H9 (cell line): ENCODE measurements at regions not wholly inside any gene's neighbourhood (a gene's known extent, or its start where the extent isn't known, plus 50 kb on each side); places are given as distances from the start of the nearest gene placed in this dataset.

Source experiments
- DNase-seq: peaks from one replicate; pipeline ENCODE4 v3.0.0-alpha.2; 2017
- H2AFZ ChIP-seq: one replicate; pipeline ENCODE4 v1.6.1; 2013; ENCODE audit warnings: mild to moderate bottlenecking, low read length, control low read depth, moderate library complexity
- H2AK5ac ChIP-seq: 2 replicates; pipeline ENCODE4 v1.6.1; 2013; ENCODE audit warnings: low read length, control low read depth, mixed read lengths; ENCODE audit not compliant: insufficient read length
- H2BK120ac ChIP-seq: one replicate; pipeline ENCODE4 v1.6.1; 2013; ENCODE audit warnings: low read depth, mild to moderate bottlenecking, low read length, control low read depth, inconsistent platforms; ENCODE audit not compliant: poor library complexity, severe bottlenecking
- H2BK12ac ChIP-seq: 2 replicates; pipeline ENCODE4 v1.6.1; 2013; ENCODE audit warnings: low read length, control low read depth, mixed read lengths, low read depth; ENCODE audit not compliant: insufficient read length
- H2BK15ac ChIP-seq: 2 replicates; pipeline ENCODE4 v1.6.1; 2013; ENCODE audit warnings: low read depth, low read length, control low read depth
- H2BK20ac ChIP-seq: one replicate; pipeline ENCODE4 v1.6.1; 2013; ENCODE audit warnings: low read depth, mild to moderate bottlenecking, low read length, control low read depth, inconsistent platforms; ENCODE audit not compliant: poor library complexity, severe bottlenecking
- H2BK5ac ChIP-seq: 2 replicates; pipeline ENCODE4 v1.6.1; 2013; ENCODE audit warnings: low read length, control low read depth, mixed read lengths; ENCODE audit not compliant: insufficient read length
- H3K14ac ChIP-seq: 2 replicates; pipeline ENCODE4 v1.6.1; 2013; ENCODE audit warnings: low read length, control low read depth; ENCODE audit not compliant: insufficient read depth
- H3K18ac ChIP-seq: 2 replicates; pipeline ENCODE4 v1.6.1; 2013; ENCODE audit warnings: low read depth, mild to moderate bottlenecking, mixed read lengths, low read length, control low read depth; ENCODE audit not compliant: insufficient read length
- H3K23ac ChIP-seq: 2 replicates; pipeline ENCODE4 v1.6.1; 2013; ENCODE audit warnings: low read length, control low read depth, mixed read lengths, low read depth; ENCODE audit not compliant: insufficient read length
- H3K23me2 ChIP-seq: 2 replicates; pipeline ENCODE4 v1.6.1; 2013; ENCODE audit warnings: low read depth, mild to moderate bottlenecking, mixed read lengths, low read length, control low read depth; ENCODE audit not compliant: insufficient read length, poor library complexity, severe bottlenecking
- H3K27ac ChIP-seq: 2 replicates; pipeline ENCODE4 v1.5.1; 2013; ENCODE audit warnings: low read length, control low read depth, mixed read lengths, low read depth; ENCODE audit not compliant: insufficient read length
- H3K27me3 ChIP-seq: 2 replicates; pipeline ENCODE4 v1.6.1; 2013; ENCODE audit warnings: low read length, control low read depth, inconsistent platforms; ENCODE audit not compliant: insufficient read depth
- H3K4ac ChIP-seq: 2 replicates; pipeline ENCODE4 v1.6.1; 2013; ENCODE audit warnings: low read depth, mild to moderate bottlenecking, control low read depth, inconsistent platforms, low read length, moderate library complexity
- H3K4me1 ChIP-seq: 2 replicates; pipeline ENCODE4 v1.6.1; 2013; ENCODE audit warnings: low read length, control low read depth, inconsistent platforms; ENCODE audit not compliant: insufficient read depth
- H3K4me2 ChIP-seq: 2 replicates; pipeline ENCODE4 v1.6.1; 2013; ENCODE audit warnings: low read length, control low read depth, mixed read lengths; ENCODE audit not compliant: insufficient read length, insufficient read depth
- H3K56ac ChIP-seq: 2 replicates; pipeline ENCODE4 v1.6.1; 2013; ENCODE audit warnings: low read depth, mild to moderate bottlenecking, mixed read lengths, low read length, control low read depth; ENCODE audit not compliant: insufficient read length
- H3K79me1 ChIP-seq: 2 replicates; pipeline ENCODE4 v1.6.1; 2013; ENCODE audit warnings: low read depth, mild to moderate bottlenecking, moderate library complexity, low read length, control low read depth, inconsistent platforms; ENCODE audit not compliant: insufficient read depth, poor library complexity, severe bottlenecking
- H3K79me2 ChIP-seq: 2 replicates; pipeline ENCODE4 v1.6.1; 2013; ENCODE audit warnings: low read length, control low read depth, inconsistent platforms; ENCODE audit not compliant: insufficient read depth
- H3K9ac ChIP-seq: 2 replicates; pipeline ENCODE4 v1.6.1; 2013; ENCODE audit warnings: low read length, control low read depth, mixed read lengths; ENCODE audit not compliant: insufficient read length; ENCODE audit errors: extremely low read depth
- H3K9me3 ChIP-seq: one replicate; pipeline ENCODE4 v1.6.1; 2013; ENCODE audit warnings: low read depth, low read length, inconsistent platforms; ENCODE audit not compliant: control insufficient read depth
- H3T11ph ChIP-seq: one replicate; pipeline ENCODE4 v1.6.1; 2013; ENCODE audit warnings: mild to moderate bottlenecking, low read length, control low read depth, inconsistent platforms
- H4K20me1 ChIP-seq: one replicate; pipeline ENCODE4 v1.6.1; 2013; ENCODE audit not compliant: control insufficient read depth, insufficient read length, insufficient read depth
- H4K5ac ChIP-seq: 2 replicates; pipeline ENCODE4 v1.6.1; 2013; ENCODE audit warnings: low read depth, mild to moderate bottlenecking, mixed read lengths, low read length, control low read depth; ENCODE audit not compliant: insufficient read length
- H4K8ac ChIP-seq: replicated peaks from 2 replicates; pipeline ENCODE4 v1.6.1; 2013; ENCODE audit warnings: low read length, control low read depth, mixed read lengths, low read depth; ENCODE audit not compliant: insufficient read length
- H4K91ac ChIP-seq: 2 replicates; pipeline ENCODE4 v1.6.1; 2013; ENCODE audit warnings: low read depth, mild to moderate bottlenecking, moderate library complexity, mixed read lengths, low read length, control low read depth; ENCODE audit not compliant: insufficient read length
- H3K27ac Mint-ChIP-seq, 3 experiments: 2 replicates in 2 of 3; 3 replicates in 1 of 3; pipeline ENCODE4 v1.8.0; 2020 to 2021; ENCODE audit warnings: mixed read lengths in 3 of 3, mild to moderate bottlenecking in 1 of 3, moderate library complexity in 1 of 3
- H3K27me3 Mint-ChIP-seq: 2 replicates; pipeline ENCODE4 v1.8.0; 2021; ENCODE audit warnings: low read depth, mild to moderate bottlenecking, moderate library complexity, mixed read lengths
- H3K36me3 Mint-ChIP-seq, 3 experiments: 2 replicates in 2 of 3; 3 replicates in 1 of 3; pipeline ENCODE4 v1.8.0; 2020 to 2021; ENCODE audit warnings: low read depth in 3 of 3, mixed read lengths in 3 of 3; ENCODE audit not compliant: insufficient read depth in 1 of 3
- H3K4me1 Mint-ChIP-seq, 2 experiments: 2 replicates each; pipeline ENCODE4 v1.8.0; 2020; ENCODE audit warnings: mixed read lengths in 2 of 2
- H3K4me3 Mint-ChIP-seq, 2 experiments: 2 replicates in 1 of 2; 3 replicates in 1 of 2; pipeline ENCODE4 v1.8.0; 2020 to 2021; ENCODE audit warnings: mild to moderate bottlenecking in 2 of 2, mixed read lengths in 2 of 2, moderate library complexity in 1 of 2
- H3K9me3 Mint-ChIP-seq, 2 experiments: 2 replicates in 1 of 2; 3 replicates in 1 of 2; pipeline ENCODE4 v1.8.0; 2020; ENCODE audit warnings: mild to moderate bottlenecking in 2 of 2, mixed read lengths in 2 of 2, moderate library complexity in 1 of 2
- CTCF ChIP-seq: fragments of 200-600 bp; sonication (generic); conservative IDR thresholded peaks from 3 replicates; pipeline ENCODE4 v1.8.0; 2021; ENCODE audit warnings: antibody characterized with exemption, mild to moderate bottlenecking
- WGBS: extraction: QIAGEN DNeasy Blood & Tissue Kit; methylation state at CpG from one replicate; pipeline ENCODE4 v1.1.7; 2013; ENCODE audit warnings: missing lambda C conversion rate, low lambda C conversion rate, mixed read lengths; ENCODE audit not compliant: insufficient read length; ENCODE audit errors: extremely low coverage; 5-methylcytosine and 5-hydroxymethylcytosine counted together

- Histone ChIP-seq H3K27me3 (no peaks in the 10 kb centered on the region), H3K4me2 (no peak overlapping the region), H3K9me3 (no peaks in the 10 kb centered on the region), H3K14ac (no peak overlapping the region), H3T11ph (no peak overlapping the region), H3K4ac (no peak overlapping the region), H2AFZ (no peak overlapping the region), H3K79me1 (no peaks in the 10 kb centered on the region), H4K8ac (no peak overlapping the region), H4K91ac (no peak overlapping the region), H3K56ac (no peak overlapping the region), H2BK120ac (no peak overlapping the region), H4K5ac (no peak overlapping the region), H3K79me2 (no peaks in the 10 kb centered on the region), H4K20me1 (no peaks in the 10 kb centered on the region), H2BK5ac (no peak overlapping the region), H3K9ac (no peak overlapping the region), H3K27ac (no peak overlapping the region), H3K23ac (no peak overlapping the region), H2AK5ac (no peak overlapping the region), H3K18ac (no peak overlapping the region), H3K23me2 (no peaks in the 10 kb centered on the region), H2BK20ac (no peak overlapping the region), H2BK12ac (no peak overlapping the region), H2BK15ac (no peak overlapping the region), H3K4me1 (no peaks in the 10 kb centered on the region)
- no peaks in the 10 kb centered on the region for H3K27me3 Mint-ChIP-seq
- DNase-seq, result no peak
- H3K4me3 Mint-ChIP-seq, result no peak overlapping the region
- WGBS, result no CpG with 5 or more reads among the region's 1 CpG
- TF ChIP-seq CTCF, result no peak
- H3K36me3 Mint-ChIP-seq, result no peaks in the 10 kb centered on the region
- H3K27ac Mint-ChIP-seq, result no peak overlapping the region
- H3K9me3 Mint-ChIP-seq, result no peaks in the 10 kb centered on the region
- H3K4me1 Mint-ChIP-seq, result no peaks in the 10 kb centered on the region
These were observed 1328.6 kb upstream of the ADGRL2 start for GRCh38 chr1:80472145-80472544.
